Peyer's patch (tissue), 4 donors: ENCODE measurements at regions not wholly inside any gene's neighbourhood (a gene's known extent, or its start where the extent isn't known, plus 50 kb on each side); places are given as distances from the start of the nearest gene placed in this dataset.

ENCODE experiments used
- CTCF ChIP-seq, 6 experiments: fragments of 450-650 bp in 4 of 6; fragments of 200-600 bp in 2 of 6; sonication (generic) in 1 of 6; IDR thresholded peaks; one replicate each; pipeline ENCODE4 v1.5.1; 2017 to 2019; ENCODE audit warnings: antibody characterized with exemption in 6 of 6, mild to moderate bottlenecking in 3 of 6, moderate library complexity in 1 of 6
- POLR2A ChIP-seq, 2 donors: fragments of 450-650 bp; IDR thresholded peaks; one replicate each; pipeline ENCODE4 v1.5.1; 2017; ENCODE audit warnings: antibody characterized with exemption in 2 of 2, mild to moderate bottlenecking in 2 of 2, moderate library complexity in 2 of 2

DNA sequence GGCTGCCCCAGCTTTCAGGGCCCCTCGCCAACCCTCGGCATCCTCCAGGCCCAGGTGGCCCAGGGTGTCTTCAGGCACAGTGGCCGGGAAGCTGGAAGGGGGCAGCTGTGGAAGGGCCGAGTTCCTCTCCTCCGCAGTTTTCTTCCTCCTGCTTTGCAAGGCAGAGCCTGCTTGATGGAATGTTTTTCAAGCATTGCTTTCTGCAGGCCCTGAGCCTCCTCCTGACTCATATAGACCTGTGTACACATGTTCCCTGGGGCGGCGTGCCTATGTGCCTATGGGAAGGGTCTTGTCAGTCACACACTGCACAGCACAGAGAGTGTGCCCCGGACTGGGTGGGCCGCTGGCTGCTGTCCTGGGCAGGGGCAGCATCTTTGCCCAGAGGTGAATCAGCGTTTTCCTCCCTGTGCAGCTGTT lies 107.5 kb downstream of the ERMARD start:
- TF ChIP-seq CTCF (IDR thresholded peaks at IDR 0.05) (no peak), POLR2A (IDR thresholded peaks at IDR 0.05) (no peak)
